ENCODE measurements at regions not wholly inside any gene's neighbourhood (a gene's known extent, or its start where the extent isn't known, plus 50 kb on each side); places are given as distances from the start of the nearest gene placed in this dataset.

DNA sequence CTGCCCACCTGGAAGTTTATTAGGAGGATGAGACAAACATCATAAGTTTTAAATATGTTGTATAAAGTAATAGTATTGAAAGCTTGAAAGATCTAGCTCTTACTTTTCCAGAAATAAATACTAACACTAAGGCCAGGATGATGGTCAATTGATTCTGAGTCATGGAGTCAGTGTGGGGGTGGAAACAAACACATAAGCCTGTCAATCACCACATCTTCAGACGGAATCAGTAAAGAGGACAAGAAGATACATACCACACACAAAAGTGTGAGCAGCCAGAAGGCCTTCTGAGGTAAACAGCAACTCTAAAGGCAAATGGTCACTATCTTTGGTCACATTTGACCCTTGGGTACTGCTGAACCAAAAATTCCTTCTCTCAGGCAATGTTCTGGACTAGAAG, 365.0 kb upstream of the RASGEF1B start:
- Mint-ChIP-seq H3K4me3 (no peak overlapping the region), H3K4me1 (no peaks in the 10 kb centered on the region), H3K9me3 (no peaks in the 10 kb centered on the region), H3K36me3 (ENCODE audit: low read depth) (no peaks in the 10 kb centered on the region), H3K27ac (no peak overlapping the region), H3K27me3 (ENCODE audit: insufficient read depth) (peaks cover 4% of the 10 kb centered on the region)
- Histone ChIP-seq H3K4me1 (ENCODE audit: control insufficient read depth, insufficient read depth, low read length) (no peaks in the 10 kb centered on the region), H3K9ac (ENCODE audit: extremely low read depth, low read length, poor library complexity, severe bottlenecking) (no peak overlapping the region), H3K27ac (ENCODE audit: low read depth, low read length) (no peak overlapping the region), H3K9me3 (ENCODE audit: control insufficient read depth, low read length) (no peaks in the 10 kb centered on the region), H3K27me3 (ENCODE audit: control insufficient read depth, insufficient read depth, low read length, poor library complexity, severe bottlenecking) (no peaks in the 10 kb centered on the region), H3K36me3 (ENCODE audit: control insufficient read depth, insufficient read depth, low read length) (no peaks in the 10 kb centered on the region), H3K4me3 (ENCODE audit: low read length) (no peak overlapping the region)
- TF ChIP-seq, protein P1, sequence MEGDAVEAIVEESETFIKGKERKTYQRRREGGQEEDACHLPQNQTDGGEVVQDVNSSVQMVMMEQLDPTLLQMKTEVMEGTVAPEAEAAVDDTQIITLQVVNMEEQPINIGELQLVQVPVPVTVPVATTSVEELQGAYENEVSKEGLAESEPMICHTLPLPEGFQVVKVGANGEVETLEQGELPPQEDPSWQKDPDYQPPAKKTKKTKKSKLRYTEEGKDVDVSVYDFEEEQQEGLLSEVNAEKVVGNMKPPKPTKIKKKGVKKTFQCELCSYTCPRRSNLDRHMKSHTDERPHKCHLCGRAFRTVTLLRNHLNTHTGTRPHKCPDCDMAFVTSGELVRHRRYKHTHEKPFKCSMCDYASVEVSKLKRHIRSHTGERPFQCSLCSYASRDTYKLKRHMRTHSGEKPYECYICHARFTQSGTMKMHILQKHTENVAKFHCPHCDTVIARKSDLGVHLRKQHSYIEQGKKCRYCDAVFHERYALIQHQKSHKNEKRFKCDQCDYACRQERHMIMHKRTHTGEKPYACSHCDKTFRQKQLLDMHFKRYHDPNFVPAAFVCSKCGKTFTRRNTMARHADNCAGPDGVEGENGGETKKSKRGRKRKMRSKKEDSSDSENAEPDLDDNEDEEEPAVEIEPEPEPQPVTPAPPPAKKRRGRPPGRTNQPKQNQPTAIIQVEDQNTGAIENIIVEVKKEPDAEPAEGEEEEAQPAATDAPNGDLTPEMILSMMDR (conservative IDR thresholded peaks at IDR 0.05) = no peak
- WGBS, 2 experiments (ENCODE audit: insufficient coverage in 1 of 2, insufficient read length in 1 of 2) = 75% methylated on average over 1 of the region's 1 CpG; no CpG with 5 or more reads in 1 of the 2 experiments
- DNase-seq = no peak

DNA sequence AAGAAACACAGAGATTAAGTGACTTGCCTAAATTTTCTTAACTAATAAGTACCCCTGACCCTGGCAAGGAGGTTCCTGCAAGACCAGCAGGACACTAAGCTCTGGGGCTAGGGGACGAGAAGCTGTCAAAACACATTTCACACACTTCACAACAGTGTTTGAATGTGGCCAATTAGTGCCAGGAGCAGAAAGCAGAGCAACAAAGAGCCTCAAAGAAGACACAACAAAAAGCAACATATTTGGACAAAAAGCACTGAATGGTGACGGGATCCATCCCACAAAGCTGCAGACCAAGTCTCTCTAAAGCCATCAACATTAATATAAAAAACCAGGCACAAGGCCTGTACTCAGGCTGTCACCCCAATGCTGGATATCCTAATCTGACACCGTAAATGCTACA, 361.9 kb upstream of the RASGEF1B start:
- H3K4me1 ChIP-seq (ENCODE audit: control insufficient read depth, insufficient read depth, low read length) = no peaks in the 10 kb centered on the region
- H3K4me1 Mint-ChIP-seq = no peaks in the 10 kb centered on the region
- H3K36me3 ChIP-seq (ENCODE audit: control insufficient read depth, insufficient read depth, low read length) = no peaks in the 10 kb centered on the region
- 80 to 91% methylated on average over 1 to 3 of the region's 3 CpGs for WGBS, 2 experiments (ENCODE audit: insufficient coverage in 1 of 2, insufficient read length in 1 of 2)
- H3K9me3 ChIP-seq (ENCODE audit: control insufficient read depth, low read length) = no peaks in the 10 kb centered on the region
- H3K9ac ChIP-seq (ENCODE audit: extremely low read depth, low read length, poor library complexity, severe bottlenecking) = no peak overlapping the region
- no peak overlapping the region for H3K27ac Mint-ChIP-seq
- H3K4me3 Mint-ChIP-seq = no peak overlapping the region
- H3K4me3 ChIP-seq (ENCODE audit: low read length) = no peak overlapping the region
- TF ChIP-seq, protein P1 (conservative IDR thresholded peaks at IDR 0.05) = no peak
- DNase-seq = no peak
- no peaks in the 10 kb centered on the region for H3K27me3 Mint-ChIP-seq (ENCODE audit: insufficient read depth)
- H3K36me3 Mint-ChIP-seq (ENCODE audit: low read depth) = no peaks in the 10 kb centered on the region
- H3K9me3 Mint-ChIP-seq = no peaks in the 10 kb centered on the region
- H3K27me3 ChIP-seq (ENCODE audit: control insufficient read depth, insufficient read depth, low read length, poor library complexity, severe bottlenecking) = no peaks in the 10 kb centered on the region
- H3K27ac ChIP-seq (ENCODE audit: low read depth, low read length) = no peak overlapping the region

DNA sequence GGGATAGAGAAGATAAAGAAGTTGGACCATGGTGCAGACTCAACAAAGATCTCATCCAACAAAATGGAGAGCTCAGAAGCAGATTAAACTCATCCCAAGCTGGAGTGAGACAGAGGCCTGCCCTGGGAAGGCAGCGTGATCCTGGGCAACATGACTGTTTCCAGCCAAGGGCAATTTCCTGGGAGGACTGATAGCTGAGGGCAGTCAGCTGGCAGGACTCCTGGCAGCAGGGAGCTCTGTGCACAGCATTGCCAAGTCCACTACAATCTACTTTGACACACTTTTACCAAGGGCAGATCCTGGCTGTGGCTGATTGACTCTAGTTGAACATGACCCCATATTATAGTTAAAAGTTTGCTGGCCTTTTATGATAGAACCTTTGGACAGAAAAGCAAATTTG, 357.3 kb upstream of the RASGEF1B start:
- WGBS, 2 experiments (ENCODE audit: insufficient coverage in 1 of 2, insufficient read length in 1 of 2) = 95 to 100% methylated on average over 1 of the region's 1 CpG
- TF ChIP-seq, protein P1 (conservative IDR thresholded peaks at IDR 0.05) = no peak
- Histone ChIP-seq H3K27me3 (ENCODE audit: control insufficient read depth, insufficient read depth, low read length, poor library complexity, severe bottlenecking) (no peaks in the 10 kb centered on the region), H3K9ac (ENCODE audit: extremely low read depth, low read length, poor library complexity, severe bottlenecking) (no peak overlapping the region), H3K4me3 (ENCODE audit: low read length) (no peak overlapping the region), H3K27ac (ENCODE audit: low read depth, low read length) (no peak overlapping the region), H3K9me3 (ENCODE audit: control insufficient read depth, low read length) (no peaks in the 10 kb centered on the region), H3K36me3 (ENCODE audit: control insufficient read depth, insufficient read depth, low read length) (no peaks in the 10 kb centered on the region), H3K4me1 (ENCODE audit: control insufficient read depth, insufficient read depth, low read length) (no peaks in the 10 kb centered on the region)
- Mint-ChIP-seq H3K27ac (no peak overlapping the region), H3K9me3 (no peaks in the 10 kb centered on the region), H3K36me3 (ENCODE audit: low read depth) (no peaks in the 10 kb centered on the region), H3K27me3 (ENCODE audit: insufficient read depth) (no peaks in the 10 kb centered on the region), H3K4me3 (no peak overlapping the region), H3K4me1 (no peaks in the 10 kb centered on the region)
- no peak for DNase-seq
